ENCODE measurements at regions not wholly inside any gene's neighbourhood (a gene's known extent, or its start where the extent isn't known, plus 50 kb on each side); places are given as distances from the start of the nearest gene placed in this dataset.

GRCh38 chr3:40660554-40660953, 135.8 kb downstream of the ZNF621 start (continued):
- no peak for TF ChIP-seq KDM4A (IDR thresholded peaks at IDR 0.05; ENCODE audit: low read depth, low read length, severe bottlenecking)
- TF ChIP-seq KDM5A (IDR thresholded peaks at IDR 0.05; ENCODE audit: low read length), result no peak
- TF ChIP-seq ATF3 (IDR thresholded peaks at IDR 0.05; ENCODE audit: insufficient read depth, low read depth, low read length), result no peak
- TF ChIP-seq BACH1 (IDR thresholded peaks at IDR 0.05; ENCODE audit: low read length), result no peak
